ENCODE measurements at regions not wholly inside any gene's neighbourhood (a gene's known extent, or its start where the extent isn't known, plus 50 kb on each side); places are given as distances from the start of the nearest gene placed in this dataset.

- no peaks in the 10 kb centered on the region for H3K9me3 Mint-ChIP-seq
- no peaks in the 10 kb centered on the region for H3K36me3 Mint-ChIP-seq
- H3K4me1 Mint-ChIP-seq, result no peaks in the 10 kb centered on the region
- no peak overlapping the region for H3K27ac Mint-ChIP-seq
- CTCF ChIA-PET, result no interaction called here
- H3K4me3 Mint-ChIP-seq, result no peak overlapping the region
- DNase-seq, result no peak
- H3K27me3 Mint-ChIP-seq, result no peaks in the 10 kb centered on the region
Observed at GRCh38 chr5:60349891-60350415, 350.0 kb downstream of the DEPDC1B start.

- no peak for DNase-seq
- CTCF ChIA-PET, result no interaction called here
- no peaks in the 10 kb centered on the region for H3K4me1 Mint-ChIP-seq
- H3K27ac Mint-ChIP-seq, result no peak overlapping the region
- no peaks in the 10 kb centered on the region for H3K27me3 Mint-ChIP-seq
- peaks cover 1% of the 10 kb centered on the region for H3K9me3 Mint-ChIP-seq
- H3K4me3 Mint-ChIP-seq, result no peak overlapping the region
- no peaks in the 10 kb centered on the region for H3K36me3 Mint-ChIP-seq
Observed at GRCh38 chr5:60346393-60346792, 353.6 kb downstream of the DEPDC1B start.

- no peak overlapping the region for H3K27ac Mint-ChIP-seq
- CTCF ChIA-PET, result no interaction called here
Observed at GRCh38 chr5:60343102-60343501, 356.9 kb downstream of the DEPDC1B start.

GRCh38 chr5:60340965-60341471, 358.9 kb downstream of the DEPDC1B start:
- CTCF ChIA-PET, result no interaction called here
- Mint-ChIP-seq H3K4me1 (no peaks in the 10 kb centered on the region), H3K9me3 (peaks cover 1% of the 10 kb centered on the region), H3K36me3 (no peaks in the 10 kb centered on the region), H3K27ac (no peak overlapping the region), H3K4me3 (no peak overlapping the region), H3K27me3 (no peaks in the 10 kb centered on the region)
- no peak for DNase-seq

More at GRCh38 chr5:60343102-60343501, 356.9 kb downstream of the DEPDC1B start:
- Mint-ChIP-seq H3K27me3 (no peaks in the 10 kb centered on the region), H3K4me3 (no peak overlapping the region), H3K36me3 (no peaks in the 10 kb centered on the region), H3K4me1 (no peaks in the 10 kb centered on the region), H3K9me3 (peaks cover 1% of the 10 kb centered on the region)
- no peak for DNase-seq

- no peak overlapping the region for H3K27ac Mint-ChIP-seq
- H3K27me3 Mint-ChIP-seq, result no peaks in the 10 kb centered on the region
- peaks cover 1% of the 10 kb centered on the region for H3K9me3 Mint-ChIP-seq
- H3K4me3 Mint-ChIP-seq, result no peak overlapping the region
- no peaks in the 10 kb centered on the region for H3K4me1 Mint-ChIP-seq
- H3K36me3 Mint-ChIP-seq, result no peaks in the 10 kb centered on the region
- no peak for DNase-seq
- CTCF ChIA-PET, result no interaction called here
Observed at GRCh38 chr5:60340326-60340725, 359.6 kb downstream of the DEPDC1B start.

- Mint-ChIP-seq H3K27me3 (no peaks in the 10 kb centered on the region), H3K4me1 (no peaks in the 10 kb centered on the region), H3K36me3 (no peaks in the 10 kb centered on the region), H3K9me3 (peaks cover 1% of the 10 kb centered on the region), H3K27ac (no peak overlapping the region), H3K4me3 (no peak overlapping the region)
- no peak for DNase-seq
- CTCF ChIA-PET, result no interaction called here
Observed at GRCh38 chr5:60339691-60340201, 360.2 kb downstream of the DEPDC1B start.

GRCh38 chr5:60338846-60339245, 361.1 kb downstream of the DEPDC1B start:
- Mint-ChIP-seq H3K27me3 (no peaks in the 10 kb centered on the region), H3K27ac (no peak overlapping the region), H3K36me3 (no peaks in the 10 kb centered on the region), H3K4me1 (no peaks in the 10 kb centered on the region), H3K4me3 (no peak overlapping the region), H3K9me3 (peaks cover 1% of the 10 kb centered on the region)
- no peak for DNase-seq
- CTCF ChIA-PET, result no interaction called here

GRCh38 chr5:60336491-60336890, 363.5 kb downstream of the DEPDC1B start:
- H3K27ac Mint-ChIP-seq, result no peak overlapping the region
- H3K9me3 Mint-ChIP-seq, result peaks cover 2% of the 10 kb centered on the region
- no peaks in the 10 kb centered on the region for H3K4me1 Mint-ChIP-seq
- H3K36me3 Mint-ChIP-seq, result no peaks in the 10 kb centered on the region
- no peak for DNase-seq
- no peak overlapping the region for H3K4me3 Mint-ChIP-seq
- no peaks in the 10 kb centered on the region for H3K27me3 Mint-ChIP-seq
- CTCF ChIA-PET, result no interaction called here

GRCh38 chr5:60335913-60336312, 364.1 kb downstream of the DEPDC1B start:
- Mint-ChIP-seq H3K27ac (no peak overlapping the region), H3K9me3 (peaks cover 2% of the 10 kb centered on the region), H3K27me3 (no peaks in the 10 kb centered on the region), H3K4me3 (no peak overlapping the region), H3K36me3 (no peaks in the 10 kb centered on the region), H3K4me1 (no peaks in the 10 kb centered on the region)
- DNase-seq, result no peak
- CTCF ChIA-PET, result no interaction called here

- CTCF ChIA-PET, result no interaction called here
- no peak overlapping the region for H3K4me3 Mint-ChIP-seq
- H3K27ac Mint-ChIP-seq, result no peak overlapping the region
- DNase-seq, result no peak
- H3K36me3 Mint-ChIP-seq, result no peaks in the 10 kb centered on the region
- no peaks in the 10 kb centered on the region for H3K4me1 Mint-ChIP-seq
- H3K9me3 Mint-ChIP-seq, result peaks cover 2% of the 10 kb centered on the region
- H3K27me3 Mint-ChIP-seq, result no peaks in the 10 kb centered on the region
Observed at GRCh38 chr5:60334281-60334713, 365.7 kb downstream of the DEPDC1B start.

GRCh38 chr5:60333005-60333571, 366.9 kb downstream of the DEPDC1B start:
- CTCF ChIA-PET, result no interaction called here
- Mint-ChIP-seq H3K4me1 (no peaks in the 10 kb centered on the region), H3K9me3 (peaks cover 2% of the 10 kb centered on the region)

GRCh38 chr5:60332244-60333004, 367.5 kb downstream of the DEPDC1B start:
- H3K36me3 Mint-ChIP-seq, result no peaks in the 10 kb centered on the region
- no peak for DNase-seq
- CTCF ChIA-PET, result no interaction called here
- no peak overlapping the region for H3K27ac Mint-ChIP-seq
- H3K27me3 Mint-ChIP-seq, result no peaks in the 10 kb centered on the region
- H3K4me3 Mint-ChIP-seq, result no peak overlapping the region
- H3K9me3 Mint-ChIP-seq, result peaks cover 2% of the 10 kb centered on the region
- no peaks in the 10 kb centered on the region for H3K4me1 Mint-ChIP-seq

More at GRCh38 chr5:60333005-60333571, 366.9 kb downstream of the DEPDC1B start:
- no peak for DNase-seq
- Mint-ChIP-seq H3K27me3 (no peaks in the 10 kb centered on the region), H3K36me3 (no peaks in the 10 kb centered on the region), H3K4me3 (no peak overlapping the region), H3K27ac (no peak overlapping the region)

- no peaks in the 10 kb centered on the region for H3K27me3 Mint-ChIP-seq
- no peaks in the 10 kb centered on the region for H3K4me1 Mint-ChIP-seq
- CTCF ChIA-PET, result no interaction called here
- H3K9me3 Mint-ChIP-seq, result peaks cover 2% of the 10 kb centered on the region
- H3K36me3 Mint-ChIP-seq, result no peaks in the 10 kb centered on the region
- H3K4me3 Mint-ChIP-seq, result no peak overlapping the region
- no peak overlapping the region for H3K27ac Mint-ChIP-seq
- no peak for DNase-seq
Observed at GRCh38 chr5:60330236-60330635, 369.7 kb downstream of the DEPDC1B start.

GRCh38 chr5:60325870-60326269, 374.1 kb downstream of the DEPDC1B start:
- no peak overlapping the region for H3K4me3 Mint-ChIP-seq
- no peaks in the 10 kb centered on the region for H3K4me1 Mint-ChIP-seq
- no peak overlapping the region for H3K27ac Mint-ChIP-seq
- peaks cover 6% of the 10 kb centered on the region for H3K9me3 Mint-ChIP-seq
- no peaks in the 10 kb centered on the region for H3K27me3 Mint-ChIP-seq
- CTCF ChIA-PET, result no interaction called here
- no peak for DNase-seq
- H3K36me3 Mint-ChIP-seq, result no peaks in the 10 kb centered on the region

- Mint-ChIP-seq H3K4me3 (no peak overlapping the region), H3K27me3 (no peaks in the 10 kb centered on the region), H3K36me3 (no peaks in the 10 kb centered on the region), H3K9me3 (peaks cover 10% of the 10 kb centered on the region), H3K27ac (no peak overlapping the region), H3K4me1 (no peaks in the 10 kb centered on the region)
- DNase-seq, result no peak
- CTCF ChIA-PET, result no interaction called here
Observed at GRCh38 chr5:60323596-60323995, 376.4 kb downstream of the DEPDC1B start.

Measured in activated naive CD4-positive, alpha-beta T cell treated with anti-CD3 and anti-CD28 coated beads, Interleukin-2, amount 10 ng/mL, durations not matched to agents 7 days and 5 days (primary cell).